Fibroblast of skin of scalp (primary cell): ENCODE measurements at regions not wholly inside any gene's neighbourhood (a gene's known extent, or its start where the extent isn't known, plus 50 kb on each side); places are given as distances from the start of the nearest gene placed in this dataset.
"Not testable (repeated sequence)": the region's sequence is repeated elsewhere in the genome, so short reads cannot be mapped to it uniquely, and the experiment has no call there.

Experiments
- DNase-seq: peaks from one replicate; pipeline ENCODE4 v3.0.0-alpha.2; 2013

- DNase-seq = no peak
These were observed 332.2 kb upstream of the LRP1B start for GRCh38 chr2:142463047-142463446.

- no peak for DNase-seq
These were observed 331.5 kb upstream of the LRP1B start for GRCh38 chr2:142462306-142462705.

- no peak for DNase-seq
These were observed 314.8 kb upstream of the LRP1B start for GRCh38 chr2:142445551-142446072.

GRCh38 chr2:142445023-142445422, 314.2 kb upstream of the LRP1B start:
- DNase-seq = no peak

- DNase-seq = no peak
These were observed 305.0 kb upstream of the LRP1B start for GRCh38 chr2:142435847-142436246.

GRCh38 chr2:142426064-142426463, 295.2 kb upstream of the LRP1B start:
- DNase-seq = no peak

GRCh38 chr2:142425551-142425950, 294.7 kb upstream of the LRP1B start:
- DNase-seq = no peak

GRCh38 chr2:142423603-142424002, 292.8 kb upstream of the LRP1B start:
- DNase-seq = no peak

GRCh38 chr2:142422769-142423168, 292.0 kb upstream of the LRP1B start:
- no peak for DNase-seq

- no peak for DNase-seq
These were observed 291.2 kb upstream of the LRP1B start for GRCh38 chr2:142422041-142422440.

- DNase-seq = not testable (repeated sequence)
These were observed 287.9 kb upstream of the LRP1B start for GRCh38 chr2:142418699-142419098.

GRCh38 chr2:142416996-142417395, 286.2 kb upstream of the LRP1B start:
- no peak for DNase-seq

GRCh38 chr2:142415461-142415860, 284.6 kb upstream of the LRP1B start:
- DNase-seq = no peak

GRCh38 chr2:142398212-142398611, 267.4 kb upstream of the LRP1B start:
- DNase-seq = no peak

GRCh38 chr2:142395291-142395690, 264.5 kb upstream of the LRP1B start:
- no peak for DNase-seq

- no peak for DNase-seq
These were observed 249.6 kb upstream of the LRP1B start for GRCh38 chr2:142380372-142380771.

GRCh38 chr2:142362069-142362468, 231.3 kb upstream of the LRP1B start:
- not testable (repeated sequence) for DNase-seq

- no peak for DNase-seq
These were observed 216.9 kb upstream of the LRP1B start for GRCh38 chr2:142347751-142348150.

GRCh38 chr2:142339261-142339660, 208.4 kb upstream of the LRP1B start:
- DNase-seq = no peak

GRCh38 chr2:142332196-142332595, 201.4 kb upstream of the LRP1B start:
- DNase-seq = no peak

- DNase-seq = no peak
These were observed 199.6 kb upstream of the LRP1B start for GRCh38 chr2:142330458-142330857.

- DNase-seq = no peak
These were observed 195.1 kb upstream of the LRP1B start for GRCh38 chr2:142325870-142326269.

GRCh38 chr2:142323206-142323605, 192.4 kb upstream of the LRP1B start:
- no peak for DNase-seq

GRCh38 chr2:142321706-142322280, 191.0 kb upstream of the LRP1B start:
- DNase-seq = no peak

GRCh38 chr2:142320067-142320466, 189.3 kb upstream of the LRP1B start:
- no peak for DNase-seq
